Adipocyte (in vitro differentiated cells): ENCODE measurements at regions not wholly inside any gene's neighbourhood (a gene's known extent, or its start where the extent isn't known, plus 50 kb on each side); places are given as distances from the start of the nearest gene placed in this dataset.
"Not testable (repeated sequence)": the region's sequence is repeated elsewhere in the genome, so short reads cannot be mapped to it uniquely, and the experiment has no call there.

Source experiments
- DNase-seq: peaks from one replicate; pipeline ENCODE4 v3.0.0-alpha.2; 2015; ENCODE audit warnings: low read depth
- H3K27me3 ChIP-seq: replicated peaks from 2 replicates; pipeline ENCODE4 v1.7.0; 2013; ENCODE audit warnings: mild to moderate bottlenecking, low read length, moderate library complexity; ENCODE audit not compliant: control insufficient read depth, insufficient read depth
- H3K36me3 ChIP-seq: 2 replicates; pipeline ENCODE4 v1.7.0; 2013; ENCODE audit warnings: low read length, mild to moderate bottlenecking, moderate library complexity; ENCODE audit not compliant: control insufficient read depth, insufficient read depth, severe bottlenecking
- H3K4me1 ChIP-seq: 2 replicates; pipeline ENCODE4 v1.7.0; 2013; ENCODE audit warnings: mild to moderate bottlenecking, low read length, moderate library complexity; ENCODE audit not compliant: control insufficient read depth, insufficient read depth
- H3K4me3 ChIP-seq: 2 replicates; pipeline ENCODE4 v1.7.0; 2013; ENCODE audit warnings: mild to moderate bottlenecking, low read length, moderate library complexity
- H3K9ac ChIP-seq: 2 replicates; pipeline ENCODE4 v1.7.0; 2013; ENCODE audit warnings: mild to moderate bottlenecking, low read length, moderate library complexity
- H3K9me3 ChIP-seq: 2 replicates; pipeline ENCODE4 v1.7.0; 2013; ENCODE audit warnings: mild to moderate bottlenecking, low read length, moderate library complexity; ENCODE audit not compliant: control insufficient read depth

- no peak for DNase-seq
- H3K4me3 ChIP-seq, result no peak overlapping the region
- H3K9me3 ChIP-seq, result no peaks in the 10 kb centered on the region
Observed at GRCh38 chr15:50857763-50858162, 50.7 kb upstream of the AP4E1 start.

GRCh38 chr15:50854601-50855490 is 53.6 kb upstream of the AP4E1 start:
- Histone ChIP-seq H3K4me1 (no peaks in the 10 kb centered on the region), H3K36me3 (no peaks in the 10 kb centered on the region), H3K27me3 (no peaks in the 10 kb centered on the region), H3K9me3 (no peaks in the 10 kb centered on the region), H3K9ac (no peak overlapping the region), H3K4me3 (no peak overlapping the region)
- DNase-seq, result peak; percentile 83

More at GRCh38 chr15:50857763-50858162, 50.7 kb upstream of the AP4E1 start:
- Histone ChIP-seq H3K9ac (no peak overlapping the region), H3K27me3 (no peaks in the 10 kb centered on the region), H3K4me1 (no peaks in the 10 kb centered on the region), H3K36me3 (no peaks in the 10 kb centered on the region)

- Histone ChIP-seq H3K9me3 (no peaks in the 10 kb centered on the region), H3K36me3 (no peaks in the 10 kb centered on the region), H3K4me1 (no peaks in the 10 kb centered on the region), H3K9ac (no peak overlapping the region), H3K4me3 (no peak overlapping the region), H3K27me3 (no peaks in the 10 kb centered on the region)
- no peak for DNase-seq
Observed at GRCh38 chr15:50850003-50850402, 58.5 kb upstream of the AP4E1 start.

- no peak overlapping the region for H3K9ac ChIP-seq
- no peaks in the 10 kb centered on the region for H3K27me3 ChIP-seq
- H3K9me3 ChIP-seq, result no peaks in the 10 kb centered on the region
- no peaks in the 10 kb centered on the region for H3K36me3 ChIP-seq
- H3K4me3 ChIP-seq, result no peak overlapping the region
- DNase-seq, result no peak
- H3K4me1 ChIP-seq, result no peaks in the 10 kb centered on the region
Observed at GRCh38 chr15:50848349-50848748, 60.1 kb upstream of the AP4E1 start.

GRCh38 chr15:50845181-50845580 is 63.3 kb upstream of the AP4E1 start:
- H3K9ac ChIP-seq, H3K9me3 ChIP-seq, H3K4me1 ChIP-seq, DNase-seq, H3K36me3 ChIP-seq, H3K27me3 ChIP-seq, H3K4me3 ChIP-seq: not testable (repeated sequence)

GRCh38 chr15:50840520-50840919 is 68.0 kb upstream of the AP4E1 start:
- H3K9ac ChIP-seq, result no peak overlapping the region
- H3K4me3 ChIP-seq, result no peak overlapping the region
- H3K27me3 ChIP-seq, result no peaks in the 10 kb centered on the region
- no peaks in the 10 kb centered on the region for H3K9me3 ChIP-seq
- no peaks in the 10 kb centered on the region for H3K4me1 ChIP-seq
- no peak for DNase-seq
- no peaks in the 10 kb centered on the region for H3K36me3 ChIP-seq

- H3K36me3 ChIP-seq, result no peaks in the 10 kb centered on the region
- no peak for DNase-seq
- no peaks in the 10 kb centered on the region for H3K9me3 ChIP-seq
- H3K4me3 ChIP-seq, result no peak overlapping the region
- no peaks in the 10 kb centered on the region for H3K27me3 ChIP-seq
- no peak overlapping the region for H3K9ac ChIP-seq
- H3K4me1 ChIP-seq, result no peaks in the 10 kb centered on the region
Observed at GRCh38 chr15:50837256-50837770, 71.2 kb upstream of the AP4E1 start.

- no peaks in the 10 kb centered on the region for H3K9me3 ChIP-seq
- no peak for DNase-seq
- H3K27me3 ChIP-seq, result no peaks in the 10 kb centered on the region
- H3K4me1 ChIP-seq, result peaks cover 10% of the 10 kb centered on the region
- H3K36me3 ChIP-seq, result no peaks in the 10 kb centered on the region
- H3K9ac ChIP-seq, result no peak overlapping the region
- H3K4me3 ChIP-seq, result no peak overlapping the region
Observed at GRCh38 chr15:50830477-50831354, 65.2 kb upstream of the SPPL2A start.

GRCh38 chr15:50828610-50829206 is 63.2 kb upstream of the SPPL2A start:
- Histone ChIP-seq H3K9ac (no peak overlapping the region), H3K4me3 (no peak overlapping the region), H3K4me1 (peaks cover 10% of the 10 kb centered on the region), H3K27me3 (no peaks in the 10 kb centered on the region), H3K36me3 (no peaks in the 10 kb centered on the region), H3K9me3 (no peaks in the 10 kb centered on the region)
- DNase-seq, result peak; percentile 86

- no peak for DNase-seq
- no peak overlapping the region for H3K4me3 ChIP-seq
Observed at GRCh38 chr15:50825946-50826345, 60.4 kb upstream of the SPPL2A start.

GRCh38 chr15:50824514-50824913 is 59.0 kb upstream of the SPPL2A start:
- Histone ChIP-seq H3K4me1 (peaks cover 10% of the 10 kb centered on the region), H3K36me3 (no peaks in the 10 kb centered on the region), H3K4me3 (no peak overlapping the region), H3K9me3 (no peaks in the 10 kb centered on the region), H3K27me3 (no peaks in the 10 kb centered on the region), H3K9ac (no peak overlapping the region)
- peak; percentile 23 for DNase-seq

More at GRCh38 chr15:50825946-50826345, 60.4 kb upstream of the SPPL2A start:
- no peaks in the 10 kb centered on the region for H3K9me3 ChIP-seq
- H3K4me1 ChIP-seq, result peaks cover 10% of the 10 kb centered on the region
- no peak overlapping the region for H3K9ac ChIP-seq
- no peaks in the 10 kb centered on the region for H3K36me3 ChIP-seq
- no peaks in the 10 kb centered on the region for H3K27me3 ChIP-seq
